ENCODE measurements at regions not wholly inside any gene's neighbourhood (a gene's known extent, or its start where the extent isn't known, plus 50 kb on each side); places are given as distances from the start of the nearest gene placed in this dataset.

DNA sequence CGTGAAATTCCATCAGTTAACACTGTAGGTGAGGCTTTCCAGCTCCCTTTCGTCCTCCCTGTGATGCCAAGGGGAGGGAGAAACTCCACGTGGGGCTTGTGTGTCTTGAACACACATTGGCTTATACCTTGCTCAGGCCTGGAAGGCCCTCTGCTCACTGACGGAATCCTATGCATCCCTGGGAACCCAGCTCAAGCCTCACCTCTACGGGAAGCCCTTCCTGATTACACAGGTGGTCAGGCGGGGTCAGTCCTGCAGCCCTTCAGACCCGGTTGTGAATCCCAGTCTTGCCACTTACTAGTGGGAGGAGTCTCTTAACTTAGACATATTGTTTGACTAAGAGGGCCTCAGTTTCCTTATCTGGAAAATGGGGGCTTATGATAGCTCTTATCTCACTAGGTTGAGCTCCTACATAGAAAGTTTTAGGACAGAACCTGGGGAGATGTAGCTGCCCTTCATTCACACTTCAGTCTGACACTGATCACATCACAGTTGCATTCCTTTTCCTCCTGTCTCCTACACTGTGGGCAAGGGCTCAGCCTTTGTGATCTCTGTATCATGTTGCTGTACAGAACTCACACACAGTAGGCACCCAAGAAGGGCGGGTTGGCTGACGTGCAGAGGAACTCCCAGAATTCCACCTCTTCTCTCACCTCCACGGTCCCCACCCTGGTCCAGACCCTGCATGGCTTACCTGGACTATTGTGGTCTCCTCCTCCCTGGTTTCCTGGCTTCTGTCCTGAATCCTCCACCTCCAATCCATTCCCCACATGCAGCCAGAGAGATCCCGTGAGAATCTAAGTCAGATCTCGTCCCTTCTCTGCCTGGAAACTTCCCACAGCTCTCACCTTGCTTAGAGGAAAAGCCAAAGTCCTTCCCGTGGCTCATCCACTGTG is 129.6 kb downstream of the CEBPB start:
- TF ChIP-seq POLR2A (IDR thresholded peaks at IDR 0.05): no peak
- TF ChIP-seq, protein P1, sequence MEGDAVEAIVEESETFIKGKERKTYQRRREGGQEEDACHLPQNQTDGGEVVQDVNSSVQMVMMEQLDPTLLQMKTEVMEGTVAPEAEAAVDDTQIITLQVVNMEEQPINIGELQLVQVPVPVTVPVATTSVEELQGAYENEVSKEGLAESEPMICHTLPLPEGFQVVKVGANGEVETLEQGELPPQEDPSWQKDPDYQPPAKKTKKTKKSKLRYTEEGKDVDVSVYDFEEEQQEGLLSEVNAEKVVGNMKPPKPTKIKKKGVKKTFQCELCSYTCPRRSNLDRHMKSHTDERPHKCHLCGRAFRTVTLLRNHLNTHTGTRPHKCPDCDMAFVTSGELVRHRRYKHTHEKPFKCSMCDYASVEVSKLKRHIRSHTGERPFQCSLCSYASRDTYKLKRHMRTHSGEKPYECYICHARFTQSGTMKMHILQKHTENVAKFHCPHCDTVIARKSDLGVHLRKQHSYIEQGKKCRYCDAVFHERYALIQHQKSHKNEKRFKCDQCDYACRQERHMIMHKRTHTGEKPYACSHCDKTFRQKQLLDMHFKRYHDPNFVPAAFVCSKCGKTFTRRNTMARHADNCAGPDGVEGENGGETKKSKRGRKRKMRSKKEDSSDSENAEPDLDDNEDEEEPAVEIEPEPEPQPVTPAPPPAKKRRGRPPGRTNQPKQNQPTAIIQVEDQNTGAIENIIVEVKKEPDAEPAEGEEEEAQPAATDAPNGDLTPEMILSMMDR (IDR thresholded peaks at IDR 0.05): no peak

Measured in lower leg skin (tissue), 3 donors.